Osteocyte (in vitro differentiated cells): ENCODE measurements at regions not wholly inside any gene's neighbourhood (a gene's known extent, or its start where the extent isn't known, plus 50 kb on each side); places are given as distances from the start of the nearest gene placed in this dataset.

ENCODE experiments used
- DNase-seq: peaks from one replicate; pipeline ENCODE4 v3.0.0; 2021; ENCODE audit warnings: mixed read lengths; ENCODE audit not compliant: unreplicated experiment; ENCODE audit errors: extremely low spot score
- H3K27ac Mint-ChIP-seq: one replicate; pipeline ENCODE4 v1.8.0; 2021; ENCODE audit warnings: mild to moderate bottlenecking, mixed read lengths; ENCODE audit not compliant: unreplicated experiment
- H3K27me3 Mint-ChIP-seq: one replicate; pipeline ENCODE4 v1.8.0; 2021; ENCODE audit warnings: mixed read lengths; ENCODE audit not compliant: unreplicated experiment
- H3K36me3 Mint-ChIP-seq: one replicate; pipeline ENCODE4 v1.8.0; 2021; ENCODE audit warnings: mixed read lengths; ENCODE audit not compliant: unreplicated experiment
- H3K4me1 Mint-ChIP-seq: one replicate; pipeline ENCODE4 v1.8.0; 2021; ENCODE audit warnings: mixed read lengths; ENCODE audit not compliant: unreplicated experiment
- H3K4me3 Mint-ChIP-seq: one replicate; pipeline ENCODE4 v1.8.0; 2021; ENCODE audit warnings: mild to moderate bottlenecking, moderate library complexity, mixed read lengths; ENCODE audit not compliant: unreplicated experiment
- H3K9me3 Mint-ChIP-seq: one replicate; pipeline ENCODE4 v1.8.0; 2021; ENCODE audit warnings: mixed read lengths; ENCODE audit not compliant: unreplicated experiment
- TF ChIP-seq, protein P1 (sequence below): fragments of 200-600 bp; sonication (generic); IDR thresholded peaks from 2 replicates; pipeline ENCODE4 v1.5.0; 2021; ENCODE audit warnings: antibody characterized with exemption, mild to moderate bottlenecking, moderate library complexity

DNA sequence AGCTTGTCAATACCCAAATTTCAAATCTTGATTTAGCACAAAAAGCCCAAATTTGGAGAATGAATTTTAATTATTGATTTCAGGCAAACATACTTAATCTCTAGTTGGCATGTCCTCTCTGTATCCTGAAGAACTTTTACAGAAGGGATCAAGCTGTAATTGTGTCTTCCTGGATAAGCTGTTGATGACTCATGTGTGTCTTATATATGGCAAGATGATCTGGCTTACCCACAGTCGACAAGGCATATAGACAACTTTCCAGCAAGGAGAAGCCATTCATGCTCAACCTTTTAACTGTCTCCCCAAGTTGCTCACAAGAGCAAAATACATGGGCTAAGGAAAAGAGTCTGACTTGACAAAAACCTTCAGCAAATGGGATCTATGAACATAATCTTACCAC lies 112.5 kb upstream of the SLCO6A1 start:
- no peaks in the 10 kb centered on the region for H3K27me3 Mint-ChIP-seq
- peaks cover 5% of the 10 kb centered on the region for H3K36me3 Mint-ChIP-seq
- no peak for DNase-seq
- no peaks in the 10 kb centered on the region for H3K9me3 Mint-ChIP-seq
- TF ChIP-seq, protein P1, sequence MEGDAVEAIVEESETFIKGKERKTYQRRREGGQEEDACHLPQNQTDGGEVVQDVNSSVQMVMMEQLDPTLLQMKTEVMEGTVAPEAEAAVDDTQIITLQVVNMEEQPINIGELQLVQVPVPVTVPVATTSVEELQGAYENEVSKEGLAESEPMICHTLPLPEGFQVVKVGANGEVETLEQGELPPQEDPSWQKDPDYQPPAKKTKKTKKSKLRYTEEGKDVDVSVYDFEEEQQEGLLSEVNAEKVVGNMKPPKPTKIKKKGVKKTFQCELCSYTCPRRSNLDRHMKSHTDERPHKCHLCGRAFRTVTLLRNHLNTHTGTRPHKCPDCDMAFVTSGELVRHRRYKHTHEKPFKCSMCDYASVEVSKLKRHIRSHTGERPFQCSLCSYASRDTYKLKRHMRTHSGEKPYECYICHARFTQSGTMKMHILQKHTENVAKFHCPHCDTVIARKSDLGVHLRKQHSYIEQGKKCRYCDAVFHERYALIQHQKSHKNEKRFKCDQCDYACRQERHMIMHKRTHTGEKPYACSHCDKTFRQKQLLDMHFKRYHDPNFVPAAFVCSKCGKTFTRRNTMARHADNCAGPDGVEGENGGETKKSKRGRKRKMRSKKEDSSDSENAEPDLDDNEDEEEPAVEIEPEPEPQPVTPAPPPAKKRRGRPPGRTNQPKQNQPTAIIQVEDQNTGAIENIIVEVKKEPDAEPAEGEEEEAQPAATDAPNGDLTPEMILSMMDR: no peak
- no peak overlapping the region for H3K27ac Mint-ChIP-seq
- no peaks in the 10 kb centered on the region for H3K4me1 Mint-ChIP-seq
- H3K4me3 Mint-ChIP-seq: no peak overlapping the region

- peaks cover 18% of the 10 kb centered on the region for H3K4me1 Mint-ChIP-seq
- TF ChIP-seq, protein P1: no peak
These were observed 114.9 kb upstream of the SLCO6A1 start for GRCh38 chr5:102613661-102614060.

GRCh38 chr5:102617191-102618187 lies 118.7 kb upstream of the SLCO6A1 start:
- Mint-ChIP-seq H3K27me3 (no peaks in the 10 kb centered on the region), H3K4me3 (no peak overlapping the region), H3K36me3 (peaks cover 5% of the 10 kb centered on the region), H3K4me1 (peaks cover 24% of the 10 kb centered on the region), H3K27ac (peak overlapping the region; percentile 56), H3K9me3 (no peaks in the 10 kb centered on the region)
- TF ChIP-seq, protein P1: no peak
- no peak for DNase-seq

More at GRCh38 chr5:102613661-102614060, 114.9 kb upstream of the SLCO6A1 start:
- no peak overlapping the region for H3K27ac Mint-ChIP-seq
- H3K4me3 Mint-ChIP-seq: no peak overlapping the region
- no peaks in the 10 kb centered on the region for H3K27me3 Mint-ChIP-seq
- H3K36me3 Mint-ChIP-seq: peaks cover 5% of the 10 kb centered on the region
- DNase-seq: no peak
- H3K9me3 Mint-ChIP-seq: no peaks in the 10 kb centered on the region

DNA sequence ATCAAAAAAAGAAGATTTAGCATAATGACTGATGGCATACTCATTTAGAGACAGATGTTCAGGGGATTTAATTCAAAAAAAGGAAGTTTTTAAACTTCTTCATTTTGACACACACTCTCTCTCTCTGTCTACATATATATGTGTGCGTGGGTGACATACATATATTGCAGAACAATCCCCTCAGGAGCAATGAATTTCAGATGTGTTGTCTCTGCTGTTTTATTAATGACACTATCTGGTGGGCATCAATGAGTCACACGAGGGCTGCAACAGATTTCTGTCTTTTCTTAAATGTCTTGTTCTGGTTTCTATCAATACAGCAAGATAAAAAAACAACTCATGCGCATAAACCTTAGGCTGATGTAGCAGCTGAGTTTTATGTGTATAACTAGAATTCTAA lies 123.5 kb upstream of the SLCO6A1 start:
- no peaks in the 10 kb centered on the region for H3K36me3 Mint-ChIP-seq
- no peaks in the 10 kb centered on the region for H3K9me3 Mint-ChIP-seq
- no peaks in the 10 kb centered on the region for H3K27me3 Mint-ChIP-seq
- TF ChIP-seq, protein P1: no peak
- H3K27ac Mint-ChIP-seq: no peak overlapping the region
- H3K4me1 Mint-ChIP-seq: peaks cover 49% of the 10 kb centered on the region
- DNase-seq: no peak
- no peak overlapping the region for H3K4me3 Mint-ChIP-seq

- Mint-ChIP-seq H3K27ac (no peak overlapping the region), H3K27me3 (no peaks in the 10 kb centered on the region), H3K4me1 (peaks cover 49% of the 10 kb centered on the region), H3K9me3 (no peaks in the 10 kb centered on the region), H3K4me3 (no peak overlapping the region), H3K36me3 (no peaks in the 10 kb centered on the region)
- DNase-seq: no peak
- TF ChIP-seq, protein P1: no peak
These were observed 124.7 kb upstream of the SLCO6A1 start for GRCh38 chr5:102623329-102624065.
